GM23248 (cell line): ENCODE measurements at regions not wholly inside any gene's neighbourhood (a gene's known extent, or its start where the extent isn't known, plus 50 kb on each side); places are given as distances from the start of the nearest gene placed in this dataset.
A peak's percentile ranks its signal among the peaks of the same experiment; 100 is the strongest.

Source experiments
- DNase-seq: peaks from one replicate; pipeline ENCODE4 v3.0.0-alpha.2; 2015
- H2AFZ ChIP-seq: fragments of 200-600 bp; sonication (generic); 2 replicates; pipeline ENCODE4 v1.6.1; 2016; ENCODE audit warnings: antibody characterized with exemption
- H3F3A ChIP-seq: fragments of 200-600 bp; sonication (generic); 2 replicates; pipeline ENCODE4 v1.6.1; 2016; ENCODE audit warnings: mild to moderate bottlenecking, antibody characterized with exemption, mixed run types; ENCODE audit not compliant: insufficient read depth
- H3K27ac ChIP-seq: fragments of 200-600 bp; sonication (generic); 2 replicates; pipeline ENCODE4 v1.5.1; 2016; ENCODE audit warnings: mild to moderate bottlenecking
- H3K27me3 ChIP-seq: fragments of 200-600 bp; sonication (generic); replicated peaks from 2 replicates; pipeline ENCODE4 v1.6.1; 2016; ENCODE audit warnings: mild to moderate bottlenecking; ENCODE audit not compliant: insufficient read depth
- H3K36me3 ChIP-seq: fragments of 200-600 bp; sonication (generic); 2 replicates; pipeline ENCODE4 v1.6.1; 2016; ENCODE audit warnings: low read depth, mild to moderate bottlenecking
- H3K4me1 ChIP-seq: fragments of 200-600 bp; sonication (generic); 2 replicates; pipeline ENCODE4 v1.6.1; 2016; ENCODE audit warnings: mild to moderate bottlenecking; ENCODE audit not compliant: insufficient read depth
- H3K4me2 ChIP-seq: fragments of 200-600 bp; sonication (generic); one replicate; pipeline ENCODE4 v1.6.1; 2016; ENCODE audit warnings: mild to moderate bottlenecking; ENCODE audit not compliant: unreplicated experiment
- H3K4me3 ChIP-seq: fragments of 200-600 bp; sonication (generic); 2 replicates; pipeline ENCODE4 v1.5.1; 2016; ENCODE audit warnings: mild to moderate bottlenecking
- H3K79me2 ChIP-seq: fragments of 200-600 bp; sonication (generic); 2 replicates; pipeline ENCODE4 v1.6.1; 2016; ENCODE audit warnings: mild to moderate bottlenecking; ENCODE audit not compliant: insufficient read depth
- H3K9ac ChIP-seq: fragments of 200-600 bp; sonication (generic); 2 replicates; pipeline ENCODE4 v1.6.1; 2016; ENCODE audit warnings: mild to moderate bottlenecking
- H3K9me2 ChIP-seq: fragments of 200-600 bp; sonication (generic); 2 replicates; pipeline ENCODE4 v1.6.1; 2016; ENCODE audit warnings: mixed run types, mild to moderate bottlenecking, moderate library complexity; ENCODE audit not compliant: insufficient read depth
- H3K9me3 ChIP-seq: fragments of 200-600 bp; sonication (generic); one replicate; pipeline ENCODE4 v1.6.1; 2017; ENCODE audit warnings: low read depth
- H4K20me1 ChIP-seq: fragments of 200-600 bp; sonication (generic); 2 replicates; pipeline ENCODE4 v1.6.0; 2016; ENCODE audit not compliant: insufficient read depth
- EZH2 ChIP-seq: fragments of 200-600 bp; sonication (generic); IDR thresholded peaks from 2 replicates; pipeline ENCODE4 v1.6.1; 2018; ENCODE audit warnings: antibody characterized with exemption, mild to moderate bottlenecking; ENCODE audit not compliant: insufficient read depth, poor library complexity, severe bottlenecking
- EZH2phosphoT487 ChIP-seq: fragments of 200-600 bp; sonication (generic); IDR thresholded peaks from 2 replicates; pipeline ENCODE4 v1.6.1; 2018; ENCODE audit warnings: antibody characterized with exemption, moderate library complexity, mild to moderate bottlenecking, low read depth; ENCODE audit not compliant: insufficient read depth
- WGBS, 2 experiments: methylation state at CpG; one replicate each; pipeline ENCODE4 v1.1.6; 2015 to 2017; ENCODE audit warnings: low lambda C conversion rate in 2 of 2, low coverage in 1 of 2; ENCODE audit errors: missing lambda C conversion rate in 2 of 2; 5-methylcytosine and 5-hydroxymethylcytosine counted together
- in situ Hi-C: fragments of 300-500 bp; cut with MboI; formaldehyde crosslinking; loops from 2 replicates; pipeline ENCODE4 v1.15.0; 2020

DNA sequence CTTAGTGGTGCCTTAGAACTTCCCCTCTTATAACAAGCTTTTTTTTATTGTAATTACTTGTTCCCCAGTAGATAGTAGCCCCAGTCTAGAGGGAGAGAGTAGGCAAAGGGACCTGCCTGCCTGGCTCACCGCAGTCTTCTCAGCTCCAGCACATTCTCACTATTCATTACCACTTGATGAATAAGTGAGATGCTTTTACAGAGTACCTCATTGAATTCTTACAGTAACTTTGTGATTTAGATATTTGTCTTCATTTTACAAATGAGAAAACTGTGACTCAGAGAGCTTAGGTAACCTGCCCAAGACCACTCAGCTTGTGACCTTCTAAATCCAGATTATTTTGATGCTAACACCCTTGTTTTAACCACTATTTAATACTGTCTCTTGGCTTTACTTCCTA is 77.8 kb downstream of the CHRNA1 start:
- Histone ChIP-seq H4K20me1 (no peaks in the 10 kb centered on the region), H3K27ac (peak overlapping the region; percentile 13; the same call in 1 of the 2 replicates), H3K36me3 (no peaks in the 10 kb centered on the region), H3K9me3 (no peaks in the 10 kb centered on the region), H3K4me2 (peak overlapping the region; percentile 7), H3K9ac (peak overlapping the region; percentile 1; the same call in 1 of the 2 replicates), H3K9me2 (no peaks in the 10 kb centered on the region), H3K4me1 (peaks cover 16% of the 10 kb centered on the region), H3K4me3 (no peak overlapping the region), H3F3A (peaks cover 10% of the 10 kb centered on the region; the same call in 1 of the 2 replicates), H3K79me2 (peaks cover 8% of the 10 kb centered on the region), H3K27me3 (no peaks in the 10 kb centered on the region), H2AFZ (no peak overlapping the region)
- in situ Hi-C loops: loop anchor here (10.0 kb wide), 1 partner anchor 102 kb away; no protein-coding TSS in a partner anchor
- TF ChIP-seq EZH2 (no peak), EZH2phosphoT487 (no peak)
- peak; percentile 62 for DNase-seq
- WGBS, 2 experiments: 83 to 93% methylated on average over 1 of the region's 1 CpG

GRCh38 chr2:174683392-174683759 is 80.9 kb downstream of the CHRNA1 start:
- 10 to 11% methylated on average over 9 to 10 of the region's 10 CpGs for WGBS, 2 experiments
- Histone ChIP-seq H3K4me1 (peaks cover 45% of the 10 kb centered on the region), H3K9me3 (no peaks in the 10 kb centered on the region), H3K27ac (peak overlapping the region; percentile 81), H3F3A (peaks cover 10% of the 10 kb centered on the region; the same call in 1 of the 2 replicates), H2AFZ (peak overlapping the region; percentile 83), H3K36me3 (no peaks in the 10 kb centered on the region), H3K27me3 (no peaks in the 10 kb centered on the region), H4K20me1 (no peaks in the 10 kb centered on the region), H3K79me2 (peaks cover 38% of the 10 kb centered on the region), H3K4me3 (peak overlapping the region; percentile 95), H3K4me2 (peak overlapping the region; percentile 75), H3K9ac (peak overlapping the region; percentile 96), H3K9me2 (no peaks in the 10 kb centered on the region)
- no peak for TF ChIP-seq EZH2phosphoT487
- TF ChIP-seq EZH2: no peak
- DNase-seq: peak; percentile 69
- in situ Hi-C loops: loop anchor here (10.0 kb wide), 1 partner anchor 99 kb away; no protein-coding TSS in a partner anchor

DNA sequence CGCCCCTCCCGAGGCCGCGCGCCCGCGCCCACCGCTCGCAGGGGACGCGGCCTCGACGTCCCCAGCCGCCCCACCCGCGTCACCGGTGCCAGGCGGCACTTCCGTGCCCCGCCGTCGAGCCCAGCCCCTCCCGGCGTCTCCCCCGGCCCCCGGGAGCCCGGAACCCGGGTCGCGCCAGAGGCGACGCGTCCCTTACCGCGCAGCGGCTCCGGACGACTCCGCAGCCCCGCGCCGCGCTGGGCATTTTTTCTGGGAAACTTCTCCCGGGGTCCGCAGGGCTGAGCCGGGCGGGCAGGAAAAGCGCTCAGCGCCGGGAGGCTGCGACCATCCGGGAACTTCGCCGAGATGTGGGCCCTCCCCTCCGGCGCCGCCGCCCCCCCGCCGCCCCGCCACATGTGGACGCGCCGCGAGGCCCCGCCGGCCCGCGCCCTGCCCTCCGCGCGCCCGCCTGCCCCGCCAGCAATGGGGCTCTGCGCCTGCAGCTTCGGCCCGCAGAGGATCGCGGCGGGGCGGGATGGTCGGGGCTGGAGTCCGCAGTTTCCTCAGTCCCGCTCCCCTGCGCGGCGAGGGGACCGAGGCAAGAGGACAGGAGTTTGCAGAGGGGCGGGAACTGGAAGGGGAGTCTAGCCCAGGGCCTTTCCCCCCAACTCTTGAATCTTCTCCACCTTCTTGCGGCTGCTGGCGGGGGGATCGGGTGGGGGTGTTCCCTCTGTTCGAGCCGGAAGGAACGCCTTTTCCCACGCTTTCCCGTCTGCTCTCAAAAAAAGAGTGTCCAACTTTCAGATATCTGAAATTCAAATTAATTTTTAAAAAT is 81.5 kb downstream of the CHRNA1 start:
- H3K27ac ChIP-seq: peak overlapping the region; percentile 81
- H3K79me2 ChIP-seq: peaks cover 44% of the 10 kb centered on the region
- peak; percentile 88 for DNase-seq
- H3K36me3 ChIP-seq: no peaks in the 10 kb centered on the region
- H3K9ac ChIP-seq: peak overlapping the region; percentile 96
- no peaks in the 10 kb centered on the region for H3K27me3 ChIP-seq
- in situ Hi-C loops: loop anchor here (10.0 kb wide), 1 partner anchor 98 kb away; no protein-coding TSS in a partner anchor
- peaks cover 48% of the 10 kb centered on the region for H3K4me1 ChIP-seq
- H4K20me1 ChIP-seq: no peaks in the 10 kb centered on the region
- H2AFZ ChIP-seq: peak overlapping the region; percentile 83
- peak overlapping the region; percentile 92 for H3K4me2 ChIP-seq
- no peak for TF ChIP-seq EZH2
- no peak for TF ChIP-seq EZH2phosphoT487
- no peaks in the 10 kb centered on the region for H3K9me3 ChIP-seq
- WGBS, 2 experiments: 1 to 3% methylated on average over 39 to 78 of the region's 97 CpGs
- H3F3A ChIP-seq: peaks cover 13% of the 10 kb centered on the region; the same call in 1 of the 2 replicates
- no peaks in the 10 kb centered on the region for H3K9me2 ChIP-seq
- peak overlapping the region; percentile 95 for H3K4me3 ChIP-seq

DNA sequence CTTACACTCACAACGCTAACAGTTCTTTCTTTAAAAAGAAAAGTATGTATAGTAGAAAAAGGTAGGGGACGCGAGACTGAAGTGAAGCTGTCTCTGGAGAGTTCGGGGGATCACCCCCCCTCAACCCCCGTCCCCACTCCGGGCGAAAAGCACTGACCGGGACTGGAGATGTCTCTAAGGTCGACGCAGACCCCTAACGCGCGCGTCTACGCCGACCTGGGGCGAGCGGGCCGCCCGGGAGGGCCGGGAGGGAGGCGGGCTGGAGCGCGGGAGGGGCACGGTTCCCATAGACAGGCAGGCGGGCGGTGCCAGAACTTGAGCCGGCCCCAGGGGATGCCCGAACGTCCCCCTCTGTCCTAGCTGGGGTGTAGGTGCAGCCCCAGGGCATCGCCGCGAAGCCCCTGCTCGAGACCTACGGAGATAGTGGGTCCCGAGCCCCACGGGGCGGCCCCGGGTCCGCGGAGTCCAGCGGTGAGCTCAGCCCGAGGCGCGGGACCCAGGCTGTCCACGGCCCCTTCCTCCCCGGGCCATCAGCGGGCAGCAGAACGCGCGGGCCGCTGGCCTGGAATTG is 82.2 kb downstream of the CHRNA1 start:
- H3K79me2 ChIP-seq: peaks cover 51% of the 10 kb centered on the region
- no peaks in the 10 kb centered on the region for H3K9me2 ChIP-seq
- H3K27ac ChIP-seq: peak overlapping the region; percentile 81
- peak; percentile 76 for DNase-seq
- H3K9ac ChIP-seq: peak overlapping the region; percentile 96
- peaks cover 54% of the 10 kb centered on the region for H3K4me1 ChIP-seq
- peak overlapping the region; percentile 71 for H2AFZ ChIP-seq
- H3K4me2 ChIP-seq: peak overlapping the region; percentile 92
- in situ Hi-C loops: loop anchor here (10.0 kb wide), 1 partner anchor 97 kb away; no protein-coding TSS in a partner anchor
- WGBS, 2 experiments: 1 to 2% methylated on average over 35 to 44 of the region's 52 CpGs
- H3K36me3 ChIP-seq: 0 out of 2 replicates have a peak, but pooled peaks cover under 1% of the 10 kb centered on the region
- H3F3A ChIP-seq: peaks cover 16% of the 10 kb centered on the region; the same call in 1 of the 2 replicates
- TF ChIP-seq EZH2phosphoT487 (no peak), EZH2 (no peak)
- no peaks in the 10 kb centered on the region for H3K9me3 ChIP-seq
- H4K20me1 ChIP-seq: no peaks in the 10 kb centered on the region
- no peaks in the 10 kb centered on the region for H3K27me3 ChIP-seq
- peak overlapping the region; percentile 95 for H3K4me3 ChIP-seq
